Karpas-422 (cell line): ENCODE measurements at regions not wholly inside any gene's neighbourhood (a gene's known extent, or its start where the extent isn't known, plus 50 kb on each side); places are given as distances from the start of the nearest gene placed in this dataset.

ENCODE experiments used
- DNase-seq: peaks from one replicate; pipeline ENCODE4 v3.0.0-alpha.2; 2015
- H2AFZ ChIP-seq: fragments of 200-600 bp; sonication (generic); 2 replicates; pipeline ENCODE4 v1.6.1; 2014; ENCODE audit warnings: antibody characterized with exemption, low read length, mixed read lengths
- H3K27ac ChIP-seq: fragments of 200-600 bp; sonication (generic); 2 replicates; pipeline ENCODE4 v1.5.1; 2014; ENCODE audit warnings: mild to moderate bottlenecking, low read length, moderate library complexity
- H3K27me3 ChIP-seq: fragments of 200-600 bp; sonication (generic); 2 replicates; pipeline ENCODE4 v1.6.1; 2014; ENCODE audit warnings: low read length, mixed read lengths
- H3K36me3 ChIP-seq: fragments of 200-600 bp; sonication (generic); 2 replicates; pipeline ENCODE4 v1.6.1; 2014; ENCODE audit warnings: low read length, mixed read lengths; ENCODE audit not compliant: insufficient read depth
- H3K4me1 ChIP-seq: fragments of 200-600 bp; sonication (generic); 2 replicates; pipeline ENCODE4 v1.6.1; 2014; ENCODE audit warnings: mild to moderate bottlenecking, low read length, mixed read lengths
- H3K4me2 ChIP-seq: fragments of 200-600 bp; sonication (generic); 2 replicates; pipeline ENCODE4 v1.6.1; 2014; ENCODE audit warnings: low read length, low read depth, mild to moderate bottlenecking; ENCODE audit not compliant: poor library complexity, severe bottlenecking
- H3K4me3 ChIP-seq: fragments of 200-600 bp; sonication (generic); 2 replicates; pipeline ENCODE4 v1.5.1; 2014; ENCODE audit warnings: mild to moderate bottlenecking, antibody characterized with exemption, low read length, mixed read lengths
- H3K79me2 ChIP-seq: fragments of 200-600 bp; sonication (generic); 2 replicates; pipeline ENCODE4 v1.6.1; 2014; ENCODE audit warnings: mild to moderate bottlenecking, low read length, mixed read lengths
- H3K9ac ChIP-seq: fragments of 200-600 bp; sonication (generic); 2 replicates; pipeline ENCODE4 v1.6.0; 2014; ENCODE audit warnings: low read length
- H3K9me2 ChIP-seq: fragments of 200-600 bp; sonication (generic), shearing (Covaris generic); replicated peaks from 2 replicates; pipeline ENCODE4 v1.6.0; 2014; ENCODE audit warnings: mild to moderate bottlenecking, low read length, moderate library complexity; ENCODE audit not compliant: insufficient read depth
- H3K9me3 ChIP-seq: fragments of 300-700, 200-600 bp; sonication (generic); 2 replicates; pipeline ENCODE4 v1.6.1; 2014; ENCODE audit warnings: low read length, mixed read lengths
- H4K20me1 ChIP-seq: fragments of 200-600 bp; sonication (generic); 2 replicates; pipeline ENCODE4 v1.6.1; 2014; ENCODE audit warnings: mild to moderate bottlenecking, antibody characterized with exemption, low read length, low read depth; ENCODE audit not compliant: insufficient read depth

GRCh38 chr1:13948396-13948795, 248.4 kb downstream of the PRDM2 start:
- no peaks in the 10 kb centered on the region for H3K4me1 ChIP-seq
- H2AFZ ChIP-seq: no peak overlapping the region
- DNase-seq: no peak
- no peaks in the 10 kb centered on the region for H3K36me3 ChIP-seq
- no peaks in the 10 kb centered on the region for H3K79me2 ChIP-seq
- H3K9ac ChIP-seq: no peak overlapping the region
- no peaks in the 10 kb centered on the region for H4K20me1 ChIP-seq
- H3K27ac ChIP-seq: no peak overlapping the region
- H3K4me3 ChIP-seq: no peak overlapping the region
- H3K9me2 ChIP-seq: no peaks in the 10 kb centered on the region
- H3K4me2 ChIP-seq: no peak overlapping the region
- H3K9me3 ChIP-seq: no peaks in the 10 kb centered on the region
- H3K27me3 ChIP-seq: no peaks in the 10 kb centered on the region

- H3K9ac ChIP-seq: no peak overlapping the region
- H3K79me2 ChIP-seq: no peaks in the 10 kb centered on the region
- H3K27me3 ChIP-seq: no peaks in the 10 kb centered on the region
- H3K9me2 ChIP-seq: no peaks in the 10 kb centered on the region
- H3K9me3 ChIP-seq: no peaks in the 10 kb centered on the region
- H3K4me2 ChIP-seq: no peak overlapping the region
- H2AFZ ChIP-seq: no peak overlapping the region
- DNase-seq: no peak
- no peaks in the 10 kb centered on the region for H3K36me3 ChIP-seq
- H3K4me1 ChIP-seq: no peaks in the 10 kb centered on the region
- H3K27ac ChIP-seq: no peak overlapping the region
- no peaks in the 10 kb centered on the region for H4K20me1 ChIP-seq
- no peak overlapping the region for H3K4me3 ChIP-seq
Measured at GRCh38 chr1:13948888-13949391, 249.0 kb downstream of the PRDM2 start.

GRCh38 chr1:13949546-13949945, 249.6 kb downstream of the PRDM2 start:
- no peak overlapping the region for H3K9ac ChIP-seq
- H3K9me2 ChIP-seq: no peaks in the 10 kb centered on the region
- no peak overlapping the region for H3K27ac ChIP-seq
- DNase-seq: no peak
- no peaks in the 10 kb centered on the region for H4K20me1 ChIP-seq
- H3K4me1 ChIP-seq: no peaks in the 10 kb centered on the region
- no peaks in the 10 kb centered on the region for H3K27me3 ChIP-seq
- no peaks in the 10 kb centered on the region for H3K79me2 ChIP-seq
- no peaks in the 10 kb centered on the region for H3K36me3 ChIP-seq
- H3K4me2 ChIP-seq: no peak overlapping the region
- no peak overlapping the region for H3K4me3 ChIP-seq
- no peaks in the 10 kb centered on the region for H3K9me3 ChIP-seq
- H2AFZ ChIP-seq: no peak overlapping the region

GRCh38 chr1:13950637-13951036, 250.6 kb downstream of the PRDM2 start:
- Histone ChIP-seq H3K9ac (no peak overlapping the region), H3K79me2 (no peaks in the 10 kb centered on the region), H3K27ac (no peak overlapping the region), H4K20me1 (no peaks in the 10 kb centered on the region), H3K9me2 (no peaks in the 10 kb centered on the region), H3K27me3 (no peaks in the 10 kb centered on the region), H2AFZ (no peak overlapping the region), H3K9me3 (no peaks in the 10 kb centered on the region), H3K4me2 (no peak overlapping the region), H3K36me3 (no peaks in the 10 kb centered on the region), H3K4me3 (no peak overlapping the region), H3K4me1 (no peaks in the 10 kb centered on the region)
- peak; percentile 52 for DNase-seq

- Histone ChIP-seq H3K9me3 (no peaks in the 10 kb centered on the region), H3K9ac (no peak overlapping the region), H2AFZ (no peak overlapping the region), H3K27me3 (no peaks in the 10 kb centered on the region), H4K20me1 (no peaks in the 10 kb centered on the region), H3K4me3 (no peak overlapping the region), H3K9me2 (no peaks in the 10 kb centered on the region), H3K36me3 (no peaks in the 10 kb centered on the region), H3K79me2 (no peaks in the 10 kb centered on the region), H3K4me1 (no peaks in the 10 kb centered on the region), H3K27ac (no peak overlapping the region), H3K4me2 (no peak overlapping the region)
- no peak for DNase-seq
Measured at GRCh38 chr1:13951793-13952751, 252.1 kb downstream of the PRDM2 start.

- Histone ChIP-seq H3K4me3 (no peak overlapping the region), H3K79me2 (no peaks in the 10 kb centered on the region), H3K4me2 (no peak overlapping the region), H3K27me3 (no peaks in the 10 kb centered on the region), H3K9me3 (no peaks in the 10 kb centered on the region), H2AFZ (no peak overlapping the region), H4K20me1 (no peaks in the 10 kb centered on the region), H3K36me3 (no peaks in the 10 kb centered on the region), H3K4me1 (no peaks in the 10 kb centered on the region), H3K27ac (no peak overlapping the region), H3K9ac (no peak overlapping the region), H3K9me2 (no peaks in the 10 kb centered on the region)
- no peak for DNase-seq
Measured at GRCh38 chr1:13952985-13953384, 253.0 kb downstream of the PRDM2 start.

GRCh38 chr1:13956393-13956792, 256.4 kb downstream of the PRDM2 start:
- H3K27ac ChIP-seq: no peak overlapping the region
- no peaks in the 10 kb centered on the region for H3K79me2 ChIP-seq
- H3K9me3 ChIP-seq: no peaks in the 10 kb centered on the region
- no peak overlapping the region for H3K4me3 ChIP-seq
- no peaks in the 10 kb centered on the region for H3K36me3 ChIP-seq
- no peaks in the 10 kb centered on the region for H3K4me1 ChIP-seq
- H3K9me2 ChIP-seq: no peaks in the 10 kb centered on the region
- no peaks in the 10 kb centered on the region for H3K27me3 ChIP-seq
- no peaks in the 10 kb centered on the region for H4K20me1 ChIP-seq
- no peak for DNase-seq
- no peak overlapping the region for H2AFZ ChIP-seq
- no peak overlapping the region for H3K4me2 ChIP-seq
- H3K9ac ChIP-seq: no peak overlapping the region

- Histone ChIP-seq H3K4me1 (no peaks in the 10 kb centered on the region), H3K36me3 (no peaks in the 10 kb centered on the region), H3K79me2 (no peaks in the 10 kb centered on the region), H3K9me2 (no peaks in the 10 kb centered on the region), H3K9me3 (no peaks in the 10 kb centered on the region), H4K20me1 (no peaks in the 10 kb centered on the region), H3K27ac (no peak overlapping the region), H3K27me3 (no peaks in the 10 kb centered on the region), H3K4me3 (no peak overlapping the region), H3K9ac (no peak overlapping the region), H3K4me2 (no peak overlapping the region), H2AFZ (no peak overlapping the region)
- DNase-seq: peak; percentile 87
Measured at GRCh38 chr1:13960375-13960987, 260.5 kb downstream of the PRDM2 start.
